CD4-positive, alpha-beta T cell (primary cell): ENCODE measurements at regions not wholly inside any gene's neighbourhood (a gene's known extent, or its start where the extent isn't known, plus 50 kb on each side); places are given as distances from the start of the nearest gene placed in this dataset.

ENCODE experiments used
- ATAC-seq: fragments of 200-7000 bp; cut with Tn5 transposase; one replicate; pipeline ENCODE4 v1.10.0; 2022; ENCODE audit warnings: mild to moderate bottlenecking; ENCODE audit not compliant: poor library complexity
- CTCF ChIA-PET: fragments of 350-600 bp; sonication (Branson Sonifier 250); formaldehyde crosslinking; loops from one replicate; lab custom pipeline; 2021; ENCODE audit warnings: antibody characterized with exemption, inconsistent platforms; lab: Charles Lee
- POLR2A ChIA-PET: fragments of 350-600 bp; sonication (Branson Sonifier 250); formaldehyde crosslinking; loops from one replicate; lab custom pipeline; 2021; ENCODE audit warnings: antibody characterized with exemption, inconsistent platforms; lab: Charles Lee
- DNase-seq, 14 experiments: peaks; one replicate each; pipeline ENCODE4 v3.0.0-alpha.2; 2013 to 2020; ENCODE audit warnings: mixed read lengths in 2 of 14
- H3K27ac ChIP-seq, 2 donors: one replicate each; pipeline versions ENCODE4 v1.5.1 to v1.7.0; 2013; ENCODE audit warnings: low read length in 2 of 2, low read depth in 1 of 2, mild to moderate bottlenecking in 1 of 2
- H3K27me3 ChIP-seq, 2 experiments: 1 replicate in 1 of 2; 2 replicates in 1 of 2; pipeline versions ENCODE4 v1.6.1 to v1.7.0; 2013; ENCODE audit warnings: low read length in 2 of 2, control low read depth in 1 of 2, mild to moderate bottlenecking in 1 of 2, moderate library complexity in 1 of 2; ENCODE audit not compliant: insufficient read depth in 2 of 2, control insufficient read depth in 1 of 2
- H3K36me3 ChIP-seq: one replicate; pipeline ENCODE4 v1.6.1; 2013; ENCODE audit warnings: low read length, control low read depth; ENCODE audit not compliant: insufficient read depth
- H3K4me1 ChIP-seq: one replicate; pipeline ENCODE4 v1.6.1; 2013; ENCODE audit warnings: low read length, control low read depth; ENCODE audit not compliant: insufficient read depth
- H3K4me3 ChIP-seq: one replicate; pipeline ENCODE4 v1.5.1; 2013; ENCODE audit warnings: mild to moderate bottlenecking, low read length, moderate library complexity
- H3K9me3 ChIP-seq, 2 experiments: 1 replicate in 1 of 2; 2 replicates in 1 of 2; pipeline versions ENCODE4 v1.6.1 to v1.7.0; 2013; ENCODE audit warnings: low read length in 2 of 2, mild to moderate bottlenecking in 2 of 2, control low read depth in 1 of 2, moderate library complexity in 1 of 2; ENCODE audit not compliant: control insufficient read depth in 1 of 2, insufficient read depth in 1 of 2
- H3K27ac Mint-ChIP-seq: one replicate; pipeline ENCODE4 v1.8.0; 2020; ENCODE audit warnings: mixed read lengths
- H3K27me3 Mint-ChIP-seq: one replicate; pipeline ENCODE4 v1.8.0; 2021; ENCODE audit warnings: mixed read lengths
- H3K36me3 Mint-ChIP-seq: one replicate; pipeline ENCODE4 v1.8.0; 2021; ENCODE audit warnings: low read depth, mixed read lengths
- H3K4me1 Mint-ChIP-seq: one replicate; pipeline ENCODE4 v1.8.0; 2021; ENCODE audit warnings: low read depth, mixed read lengths
- H3K4me3 Mint-ChIP-seq: one replicate; pipeline ENCODE4 v1.8.0; 2020; ENCODE audit warnings: mild to moderate bottlenecking, mixed read lengths
- H3K9me3 Mint-ChIP-seq: one replicate; pipeline ENCODE4 v1.8.0; 2020; ENCODE audit warnings: mixed read lengths
- intact Hi-C, 2 experiments: fragments of 100-400 bp; cut with DNase I in 1 of 2; cut with micrococcal nuclease in 1 of 2; formaldehyde crosslinking; loops; one replicate each; pipeline versions ENCODE4 v1.15.1 to v1.9.0; 2023 to 2025; cut with DNase I, micrococcal nuclease
- TF ChIP-seq, protein P1 (sequence below): fragments of 200-600 bp; IDR thresholded peaks from one replicate; pipeline ENCODE4 v1.8.0; 2022; ENCODE audit warnings: antibody characterized with exemption, mild to moderate bottlenecking

DNA sequence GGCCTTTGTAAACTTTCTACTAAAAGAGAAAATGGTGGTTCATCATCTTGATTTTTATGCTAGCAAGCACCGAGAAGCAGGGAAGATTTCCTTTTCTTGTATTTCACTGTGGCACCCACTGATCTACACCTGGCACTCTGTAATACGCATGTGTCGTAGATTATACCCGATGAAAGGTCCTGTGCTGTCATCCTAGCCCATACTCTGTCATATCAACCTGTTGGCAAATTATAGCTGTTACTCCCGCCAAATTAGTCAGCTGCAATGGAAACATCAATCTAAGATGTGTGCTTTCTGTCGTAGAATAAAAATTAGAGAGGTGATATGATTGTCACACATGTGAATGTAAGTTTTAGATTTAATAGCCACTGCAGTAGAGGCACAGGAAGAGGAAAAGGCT lies 263.4 kb upstream of the PITX2 start:
- Mint-ChIP-seq H3K36me3 (no peaks in the 10 kb centered on the region), H3K4me3 (no peak overlapping the region), H3K9me3 (peaks cover 3% of the 10 kb centered on the region), H3K27ac (no peak overlapping the region), H3K27me3 (no peaks in the 10 kb centered on the region), H3K4me1 (no peaks in the 10 kb centered on the region)
- DNase-seq: no peak
- TF ChIP-seq, protein P1, sequence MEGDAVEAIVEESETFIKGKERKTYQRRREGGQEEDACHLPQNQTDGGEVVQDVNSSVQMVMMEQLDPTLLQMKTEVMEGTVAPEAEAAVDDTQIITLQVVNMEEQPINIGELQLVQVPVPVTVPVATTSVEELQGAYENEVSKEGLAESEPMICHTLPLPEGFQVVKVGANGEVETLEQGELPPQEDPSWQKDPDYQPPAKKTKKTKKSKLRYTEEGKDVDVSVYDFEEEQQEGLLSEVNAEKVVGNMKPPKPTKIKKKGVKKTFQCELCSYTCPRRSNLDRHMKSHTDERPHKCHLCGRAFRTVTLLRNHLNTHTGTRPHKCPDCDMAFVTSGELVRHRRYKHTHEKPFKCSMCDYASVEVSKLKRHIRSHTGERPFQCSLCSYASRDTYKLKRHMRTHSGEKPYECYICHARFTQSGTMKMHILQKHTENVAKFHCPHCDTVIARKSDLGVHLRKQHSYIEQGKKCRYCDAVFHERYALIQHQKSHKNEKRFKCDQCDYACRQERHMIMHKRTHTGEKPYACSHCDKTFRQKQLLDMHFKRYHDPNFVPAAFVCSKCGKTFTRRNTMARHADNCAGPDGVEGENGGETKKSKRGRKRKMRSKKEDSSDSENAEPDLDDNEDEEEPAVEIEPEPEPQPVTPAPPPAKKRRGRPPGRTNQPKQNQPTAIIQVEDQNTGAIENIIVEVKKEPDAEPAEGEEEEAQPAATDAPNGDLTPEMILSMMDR: no peak
- no peak overlapping the region for H3K4me3 ChIP-seq
- peaks cover 0 to 4% of the 10 kb centered on the region in 2 experiments for H3K9me3 ChIP-seq
- no peaks in the 10 kb centered on the region for H3K36me3 ChIP-seq
- CTCF ChIA-PET: no interaction called here
- POLR2A ChIA-PET: no interaction called here
- H3K4me1 ChIP-seq: no peaks in the 10 kb centered on the region
- intact Hi-C loops: no loop called here
- H3K27me3 ChIP-seq: no peaks in the 10 kb centered on the region
- H3K27ac ChIP-seq: no peak overlapping the region
- no peak for ATAC-seq

DNA sequence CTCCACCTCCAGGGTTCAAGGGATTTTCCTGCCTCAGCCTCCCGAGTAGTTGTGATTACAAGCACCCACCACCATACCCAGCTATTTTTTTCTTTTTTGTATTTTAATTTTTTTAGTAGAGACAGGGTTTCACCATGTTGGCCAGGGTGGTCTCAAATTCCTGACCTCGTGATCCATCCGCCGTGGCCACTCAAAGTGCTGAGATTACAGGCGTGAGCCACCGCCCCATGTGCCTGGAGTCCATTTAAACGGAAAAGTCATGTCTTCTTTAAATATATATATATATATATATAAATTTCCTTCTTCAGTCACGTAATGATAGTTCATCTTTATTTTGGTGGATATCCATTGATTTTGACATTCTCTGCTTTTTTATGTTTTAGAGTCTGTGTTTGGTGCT lies 264.0 kb upstream of the PITX2 start:
- H3K27me3 Mint-ChIP-seq: no peaks in the 10 kb centered on the region
- Histone ChIP-seq H3K27ac (no peak overlapping the region), H3K9me3 (peaks cover 0 to 4% of the 10 kb centered on the region in 2 experiments), H3K36me3 (no peaks in the 10 kb centered on the region), H3K4me1 (no peaks in the 10 kb centered on the region), H3K4me3 (no peak overlapping the region), H3K27me3 (no peaks in the 10 kb centered on the region)
- CTCF ChIA-PET: no interaction called here
- intact Hi-C loops: no loop called here
- POLR2A ChIA-PET: no interaction called here
- H3K4me3 Mint-ChIP-seq: no peak overlapping the region
- no peak overlapping the region for H3K27ac Mint-ChIP-seq
- ATAC-seq (no peak), DNase-seq (no peak)
- H3K36me3 Mint-ChIP-seq: no peaks in the 10 kb centered on the region
- TF ChIP-seq, protein P1: no peak
- peaks cover 9% of the 10 kb centered on the region for H3K9me3 Mint-ChIP-seq
- H3K4me1 Mint-ChIP-seq: no peaks in the 10 kb centered on the region

DNA sequence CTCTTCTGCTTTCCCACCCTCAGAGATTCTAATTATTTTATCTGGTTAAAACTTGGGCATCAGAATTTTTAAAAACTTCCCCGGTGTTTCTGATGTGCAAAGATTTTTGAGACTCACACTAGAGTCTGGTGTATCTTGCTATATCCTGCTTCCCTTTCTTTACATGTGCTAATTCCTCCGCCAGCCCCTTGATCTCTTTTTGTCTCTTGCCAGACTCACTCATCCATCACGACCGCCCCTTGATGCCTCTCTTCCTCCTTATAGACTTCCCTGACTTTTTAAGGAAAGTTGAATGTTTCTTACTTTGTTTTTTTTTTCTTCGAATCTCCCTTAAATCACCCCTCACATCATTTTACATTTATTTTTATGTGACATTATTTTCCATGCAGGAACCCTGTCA lies 274.9 kb upstream of the PITX2 start:
- Histone ChIP-seq H3K9me3 (no peaks in the 10 kb centered on the region), H3K36me3 (no peaks in the 10 kb centered on the region), H3K4me1 (no peaks in the 10 kb centered on the region), H3K27me3 (no peaks in the 10 kb centered on the region), H3K27ac (no peak overlapping the region), H3K4me3 (no peak overlapping the region)
- Mint-ChIP-seq H3K4me3 (no peak overlapping the region), H3K4me1 (no peaks in the 10 kb centered on the region), H3K9me3 (no peaks in the 10 kb centered on the region), H3K27ac (no peak overlapping the region), H3K27me3 (no peaks in the 10 kb centered on the region), H3K36me3 (no peaks in the 10 kb centered on the region)
- TF ChIP-seq, protein P1: no peak
- POLR2A ChIA-PET: no interaction called here
- intact Hi-C loops: no loop called here
- ATAC-seq (no peak), DNase-seq (no peak)
- CTCF ChIA-PET: no interaction called here
